NCI-H345 treated with DMSO at 0.1 percent for 48 hours (cell line): ENCODE measurements at regions not wholly inside any gene's neighbourhood (a gene's known extent, or its start where the extent isn't known, plus 50 kb on each side); places are given as distances from the start of the nearest gene placed in this dataset.
"Not testable (repeated sequence)": the region's sequence is repeated elsewhere in the genome, so short reads cannot be mapped to it uniquely, and the experiment has no call there.

Source experiments
- DNase-seq: peaks from one replicate; lab custom pipeline; 2025; ENCODE audit not compliant: unreplicated experiment; lab: John Stamatoyannopoulos, UW

- no peak for DNase-seq
These were observed 133.8 kb upstream of the TBX3 start for GRCh38 chr12:114817571-114818425.

GRCh38 chr12:114815026-114815795 lies 131.2 kb upstream of the TBX3 start:
- DNase-seq, result no peak

GRCh38 chr12:114812858-114813761 lies 129.1 kb upstream of the TBX3 start:
- no peak for DNase-seq

- no peak for DNase-seq
These were observed 128.4 kb upstream of the TBX3 start for GRCh38 chr12:114812384-114812783.

GRCh38 chr12:114809097-114809496 lies 125.1 kb upstream of the TBX3 start:
- DNase-seq, result no peak

- not testable (repeated sequence) for DNase-seq
These were observed 117.4 kb upstream of the TBX3 start for GRCh38 chr12:114801381-114801780.

GRCh38 chr12:114800566-114800965 lies 116.6 kb upstream of the TBX3 start:
- DNase-seq, result not testable (repeated sequence)

GRCh38 chr12:114799574-114800487 lies 115.9 kb upstream of the TBX3 start:
- no peak for DNase-seq

GRCh38 chr12:114794049-114794558 lies 110.1 kb upstream of the TBX3 start:
- no peak for DNase-seq

GRCh38 chr12:114790276-114790675 lies 106.3 kb upstream of the TBX3 start:
- DNase-seq, result no peak

- no peak for DNase-seq
These were observed 105.8 kb upstream of the TBX3 start for GRCh38 chr12:114789821-114790220.

- DNase-seq, result no peak
These were observed 105.3 kb upstream of the TBX3 start for GRCh38 chr12:114789276-114789675.

GRCh38 chr12:114784526-114784925 lies 100.6 kb upstream of the TBX3 start:
- no peak for DNase-seq

GRCh38 chr12:114783089-114783618 lies 99.2 kb upstream of the TBX3 start:
- no peak for DNase-seq

- DNase-seq, result no peak
These were observed 96.9 kb upstream of the TBX3 start for GRCh38 chr12:114780746-114781399.

- no peak for DNase-seq
These were observed 95.7 kb upstream of the TBX3 start for GRCh38 chr12:114779647-114780046.

GRCh38 chr12:114779186-114779585 lies 95.2 kb upstream of the TBX3 start:
- DNase-seq, result no peak

GRCh38 chr12:114776731-114777442 lies 92.9 kb upstream of the TBX3 start:
- DNase-seq, result no peak
